Pancreas (tissue), 10 donors: ENCODE measurements at regions not wholly inside any gene's neighbourhood (a gene's known extent, or its start where the extent isn't known, plus 50 kb on each side); places are given as distances from the start of the nearest gene placed in this dataset.

Source experiments
- ATAC-seq, 4 donors: fragments of 200-7000 bp; cut with Tn5 transposase; one replicate each; pipeline versions ENCODE4 v1.8.0 to v1.9.1; 2020; ENCODE audit warnings: mild to moderate bottlenecking in 4 of 4, moderate library complexity in 4 of 4
- DNase-seq, 6 donors: peaks; one replicate each; pipeline ENCODE4 v3.0.0-alpha.2; 2020
- FAIRE-seq: peaks from 2 replicates; lab custom pipeline; 2012; peaks lifted over from hg19 to GRCh38; lab: Jason Lieb, UNC
- H3K27ac ChIP-seq, 4 donors: fragments of 200-600 bp; sonication (generic); 1 replicate in 3 of 4; 2 replicates in 1 of 4; pipeline versions ENCODE4 v1.5.0 to v1.8.0; 2020
- H3K27me3 ChIP-seq, 4 donors: fragments of 200-600 bp; one replicate each; pipeline ENCODE4 v1.8.0; 2021
- H3K36me3 ChIP-seq, 3 donors: fragments of 200-600 bp; sonication (generic) in 1 of 3; one replicate each; pipeline versions ENCODE4 v1.5.0 to v1.8.0; 2020 to 2021
- H3K4me1 ChIP-seq, 3 donors: fragments of 200-600 bp; one replicate each; pipeline ENCODE4 v1.8.0; 2021
- H3K4me3 ChIP-seq, 4 donors: fragments of 200-600 bp; sonication (generic) in 2 of 4; one replicate each; pipeline versions ENCODE4 v1.5.0 to v1.8.0; 2020 to 2021
- H3K9me3 ChIP-seq, 4 donors: fragments of 200-600 bp; one replicate each; pipeline ENCODE4 v1.8.0; 2021
- whole genome bisulfite sequencing, 2 donors: extraction: QIAGEN DNeasy Blood & Tissue Kit; methylation state at CpG; one replicate each; pipeline ENCODE4 v1.1.7; 2013; 5-methylcytosine and 5-hydroxymethylcytosine counted together
- intact Hi-C, 3 donors: fragments of 100-400 bp; cut with DNase I; formaldehyde crosslinking; loops; one replicate each; pipeline versions ENCODE4 v1.11.1 to v1.14.2; 2022
- TF ChIP-seq, protein P1 (sequence below), 4 donors: fragments of 200-600 bp; sonication (generic) in 3 of 4; IDR thresholded peaks; one replicate each; pipeline versions ENCODE4 v1.5.0 to v1.8.0; 2021; ENCODE audit warnings: antibody characterized with exemption in 4 of 4
- donor health status: healthy with polysubstance abuse.
- donor health status: DM: no; HTN: no; CAD: no; lungs with moderate emphysema.
- donor health status: DM: no; HTN: no; CAD: no.
- donor health status: control.
- donor health status: control.
- donor health status: Bipolar disorder and iron deficiency.
- donor health status: DM: yes; HTN: yes; CAD: no.
- donor health status: DM: no; HTN: no; CAD: no.
- donor health status: DM: no; HTN: no; CAD: no.
- donor health status: DM: yes; HTN: yes; CAD: no.

GRCh38 chr3:41102750-41103149 lies 96.6 kb upstream of the CTNNB1 start:
- intact Hi-C loops = no loop called here
- TF ChIP-seq, protein P1, sequence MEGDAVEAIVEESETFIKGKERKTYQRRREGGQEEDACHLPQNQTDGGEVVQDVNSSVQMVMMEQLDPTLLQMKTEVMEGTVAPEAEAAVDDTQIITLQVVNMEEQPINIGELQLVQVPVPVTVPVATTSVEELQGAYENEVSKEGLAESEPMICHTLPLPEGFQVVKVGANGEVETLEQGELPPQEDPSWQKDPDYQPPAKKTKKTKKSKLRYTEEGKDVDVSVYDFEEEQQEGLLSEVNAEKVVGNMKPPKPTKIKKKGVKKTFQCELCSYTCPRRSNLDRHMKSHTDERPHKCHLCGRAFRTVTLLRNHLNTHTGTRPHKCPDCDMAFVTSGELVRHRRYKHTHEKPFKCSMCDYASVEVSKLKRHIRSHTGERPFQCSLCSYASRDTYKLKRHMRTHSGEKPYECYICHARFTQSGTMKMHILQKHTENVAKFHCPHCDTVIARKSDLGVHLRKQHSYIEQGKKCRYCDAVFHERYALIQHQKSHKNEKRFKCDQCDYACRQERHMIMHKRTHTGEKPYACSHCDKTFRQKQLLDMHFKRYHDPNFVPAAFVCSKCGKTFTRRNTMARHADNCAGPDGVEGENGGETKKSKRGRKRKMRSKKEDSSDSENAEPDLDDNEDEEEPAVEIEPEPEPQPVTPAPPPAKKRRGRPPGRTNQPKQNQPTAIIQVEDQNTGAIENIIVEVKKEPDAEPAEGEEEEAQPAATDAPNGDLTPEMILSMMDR (IDR thresholded peaks at IDR 0.05) = no peak
- Histone ChIP-seq H3K4me3 (no peak overlapping the region), H3K9me3 (no peaks in the 10 kb centered on the region), H3K27ac (no peak overlapping the region), H3K4me1 (no peaks in the 10 kb centered on the region), H3K36me3 (no peaks in the 10 kb centered on the region), H3K27me3 (no peaks in the 10 kb centered on the region)
- 65 to 72% methylated on average over 3 of the region's 3 CpGs for WGBS, 2 donors
- ATAC-seq (peak in 2 of 4 donors; percentile 18 to 43), FAIRE-seq (no peak), DNase-seq (no peak)

DNA sequence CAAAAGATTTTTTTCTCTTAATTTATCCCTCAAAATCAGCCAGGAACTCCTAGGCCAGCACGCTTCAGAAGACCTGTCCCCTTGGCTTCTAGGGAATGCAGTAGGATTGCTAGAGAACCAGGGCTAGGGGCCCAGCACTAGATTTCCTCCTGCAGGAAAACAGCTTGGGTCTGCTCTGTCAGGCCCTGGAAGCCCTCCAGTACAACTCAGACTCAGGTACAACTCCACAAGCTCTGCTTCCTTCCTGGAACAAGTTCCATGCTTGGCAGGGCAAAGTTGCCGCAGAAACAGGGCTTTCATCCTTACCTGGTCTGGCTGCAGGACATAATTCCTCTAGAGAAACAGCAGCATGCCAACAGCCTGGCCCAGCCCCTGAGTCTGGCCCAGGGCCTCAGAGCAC lies 96.1 kb upstream of the CTNNB1 start:
- TF ChIP-seq, protein P1 (IDR thresholded peaks at IDR 0.05) = no peak
- WGBS, 2 donors = 80 to 91% methylated on average over 2 of the region's 2 CpGs
- no peak for FAIRE-seq
- Histone ChIP-seq H3K4me3 (no peak overlapping the region), H3K9me3 (no peaks in the 10 kb centered on the region), H3K27ac (no peak overlapping the region), H3K36me3 (no peaks in the 10 kb centered on the region), H3K27me3 (no peaks in the 10 kb centered on the region), H3K4me1 (no peaks in the 10 kb centered on the region)
- DNase-seq = peak in 1 of 6 donors; percentile 3
- intact Hi-C loops = no loop called here
- ATAC-seq = peak in 3 of 4 donors; percentile 44 to 67 (median 61)

- no peaks in the 10 kb centered on the region for H3K27me3 ChIP-seq
- no peaks in the 10 kb centered on the region for H3K4me1 ChIP-seq
- DNase-seq = no peak
- intact Hi-C loops = no loop called here
- 71 to 81% methylated on average over 3 of the region's 3 CpGs for WGBS, 2 donors
- FAIRE-seq = no peak
- H3K9me3 ChIP-seq = no peaks in the 10 kb centered on the region
- TF ChIP-seq, protein P1 (IDR thresholded peaks at IDR 0.05) = no peak
- no peak overlapping the region for H3K4me3 ChIP-seq
- H3K36me3 ChIP-seq = no peaks in the 10 kb centered on the region
- H3K27ac ChIP-seq = no peak overlapping the region
- ATAC-seq = no peak
Measured at GRCh38 chr3:41104147-41104546, 95.2 kb upstream of the CTNNB1 start.

DNA sequence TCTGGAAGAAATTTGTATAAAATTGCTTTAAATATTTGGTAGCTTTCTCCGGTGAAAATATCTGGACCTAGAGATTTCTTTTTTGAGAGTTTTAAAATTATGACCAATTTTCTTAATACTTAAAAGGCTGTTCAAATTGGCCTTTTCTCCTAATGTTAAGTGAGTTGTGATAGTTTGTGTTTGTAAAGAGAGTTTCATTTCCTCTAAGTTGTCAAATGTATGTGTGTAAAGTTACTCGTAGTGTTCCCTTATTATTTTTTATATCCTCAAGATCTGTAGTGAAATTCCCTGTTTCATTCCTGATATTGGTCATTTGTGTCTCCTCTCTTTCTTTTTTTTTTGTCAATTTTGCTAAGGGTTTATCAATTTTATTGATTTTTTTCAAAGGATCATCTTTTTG lies 92.6 kb upstream of the CTNNB1 start:
- TF ChIP-seq, protein P1 (IDR thresholded peaks at IDR 0.05) = no peak
- FAIRE-seq = peak; percentile 32
- no peak overlapping the region for H3K27ac ChIP-seq
- H3K9me3 ChIP-seq = no peaks in the 10 kb centered on the region
- H3K36me3 ChIP-seq = no peaks in the 10 kb centered on the region
- DNase-seq = no peak
- no peak overlapping the region for H3K4me3 ChIP-seq
- no peaks in the 10 kb centered on the region for H3K4me1 ChIP-seq
- H3K27me3 ChIP-seq = no peaks in the 10 kb centered on the region
- ATAC-seq = no peak
- intact Hi-C loops = no loop called here
- 91 to 96% methylated on average over 2 of the region's 2 CpGs for WGBS, 2 donors

DNA sequence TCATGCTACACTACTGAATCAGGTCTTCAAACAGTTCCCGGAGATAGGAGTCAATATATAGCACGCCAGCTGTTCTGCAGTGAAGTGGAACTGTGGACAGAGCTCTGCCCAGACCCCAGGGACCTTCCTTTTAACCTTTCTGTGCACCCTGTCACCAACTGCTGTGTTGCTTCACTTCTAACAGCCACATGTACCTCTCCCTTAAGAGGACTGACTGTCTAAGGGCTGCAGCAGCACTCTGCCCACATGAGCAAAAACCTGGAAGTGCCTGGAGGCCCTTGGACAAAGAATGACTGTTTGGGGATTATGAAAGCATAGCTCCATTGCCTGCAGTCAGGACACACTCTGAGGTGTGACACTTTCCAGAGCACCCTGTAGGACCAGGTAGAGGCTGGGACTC lies 88.3 kb upstream of the CTNNB1 start:
- no peaks in the 10 kb centered on the region for H3K27me3 ChIP-seq
- intact Hi-C loops = no loop called here
- 67 to 68% methylated on average over 2 of the region's 2 CpGs for WGBS, 2 donors
- no peaks in the 10 kb centered on the region for H3K4me1 ChIP-seq
- TF ChIP-seq, protein P1 (IDR thresholded peaks at IDR 0.05) = no peak
- no peak for DNase-seq
- no peaks in the 10 kb centered on the region for H3K36me3 ChIP-seq
- ATAC-seq = no peak
- H3K9me3 ChIP-seq = no peaks in the 10 kb centered on the region
- no peak for FAIRE-seq
- no peak overlapping the region for H3K27ac ChIP-seq
- H3K4me3 ChIP-seq = no peak overlapping the region
